HG03095 (cell line): ENCODE measurements at regions not wholly inside any gene's neighbourhood (a gene's known extent, or its start where the extent isn't known, plus 50 kb on each side); places are given as distances from the start of the nearest gene placed in this dataset.

ENCODE experiments used
- ATAC-seq: cut with Tn5 transposase; IDR thresholded peaks from one replicate; pipeline ENCODE4 v1.9.1; 2021; ENCODE audit warnings: moderate library complexity; ENCODE audit not compliant: unreplicated experiment

- ATAC-seq: no peak
These were observed 168.4 kb downstream of the RND3 start for GRCh38 chr2:150319085-150319484.

- ATAC-seq: no peak
These were observed 175.2 kb downstream of the RND3 start for GRCh38 chr2:150312271-150312670.

GRCh38 chr2:150309311-150310080 lies 178.0 kb downstream of the RND3 start:
- ATAC-seq: no peak

GRCh38 chr2:150307258-150307657 lies 180.2 kb downstream of the RND3 start:
- no peak for ATAC-seq

- no peak for ATAC-seq
These were observed 184.2 kb downstream of the RND3 start for GRCh38 chr2:150303281-150303680.

- ATAC-seq: no peak
These were observed 188.7 kb downstream of the RND3 start for GRCh38 chr2:150298571-150299305.

- ATAC-seq: no peak
These were observed 190.5 kb downstream of the RND3 start for GRCh38 chr2:150296770-150297546.

- no peak for ATAC-seq
These were observed 191.9 kb downstream of the RND3 start for GRCh38 chr2:150295544-150295943.

GRCh38 chr2:150293771-150294170 lies 193.7 kb downstream of the RND3 start:
- ATAC-seq: no peak

- no peak for ATAC-seq
These were observed 194.7 kb downstream of the RND3 start for GRCh38 chr2:150292807-150293206.

- ATAC-seq: no peak
These were observed 195.3 kb downstream of the RND3 start for GRCh38 chr2:150292192-150292591.

- no peak for ATAC-seq
These were observed 200.6 kb downstream of the RND3 start for GRCh38 chr2:150286730-150287362.

GRCh38 chr2:150284116-150284515 lies 203.4 kb downstream of the RND3 start:
- ATAC-seq: no peak

GRCh38 chr2:150282771-150283371 lies 204.6 kb downstream of the RND3 start:
- ATAC-seq: no peak

GRCh38 chr2:150282357-150282756 lies 205.1 kb downstream of the RND3 start:
- ATAC-seq: no peak

- ATAC-seq: no peak
These were observed 207.2 kb downstream of the RND3 start for GRCh38 chr2:150280231-150280630.

- no peak for ATAC-seq
These were observed 207.8 kb downstream of the RND3 start for GRCh38 chr2:150279686-150280085.

GRCh38 chr2:150276737-150277136 lies 210.7 kb downstream of the RND3 start:
- ATAC-seq: no peak

- ATAC-seq: no peak
These were observed 213.4 kb downstream of the RND3 start for GRCh38 chr2:150274108-150274507.

- no peak for ATAC-seq
These were observed 215.3 kb downstream of the RND3 start for GRCh38 chr2:150271952-150272802.
